SK-N-SH (cell line): ENCODE measurements at regions not wholly inside any gene's neighbourhood (a gene's known extent, or its start where the extent isn't known, plus 50 kb on each side); places are given as distances from the start of the nearest gene placed in this dataset.

ENCODE experiments used
- EZH2phosphoT487 ChIP-seq: fragments of 200-600 bp; sonication (generic); IDR thresholded peaks from 2 replicates; pipeline ENCODE4 v1.6.1; 2017; ENCODE audit warnings: low read depth, mixed run types, mild to moderate bottlenecking, antibody characterized with exemption, moderate library complexity, borderline replicate concordance
- NRF1 ChIP-seq: IDR thresholded peaks from 2 replicates; pipeline ENCODE4 v1.6.1; 2012; ENCODE audit warnings: low read depth, mild to moderate bottlenecking, low read length
- POLR2AphosphoS5 ChIP-seq: IDR thresholded peaks from 2 replicates; pipeline ENCODE4 v1.6.1; 2012; ENCODE audit warnings: low read depth, low read length
- RXRA ChIP-seq: IDR thresholded peaks from 2 replicates; pipeline ENCODE4 v1.4.0; 2012; ENCODE audit warnings: low read depth, mild to moderate bottlenecking, borderline replicate concordance
- YY1 ChIP-seq: IDR thresholded peaks from 2 replicates; pipeline ENCODE4 v1.4.0; 2012; ENCODE audit warnings: low read depth, mild to moderate bottlenecking
- TF ChIP-seq, protein P1 (sequence below): fragments of 200-600 bp; sonication (generic); IDR thresholded peaks from 2 replicates; pipeline ENCODE4 v1.6.1; 2017; ENCODE audit warnings: antibody characterized with exemption, mild to moderate bottlenecking, moderate library complexity
- TF ChIP-seq, protein P2 (sequence below): IDR thresholded peaks from 2 replicates; pipeline ENCODE4 v1.4.0; 2012; ENCODE audit warnings: low read depth, borderline replicate concordance
- TF ChIP-seq, protein P3 (sequence below): fragments of 150-350 bp; IDR thresholded peaks from 2 replicates; pipeline ENCODE4 v1.6.1; 2017; ENCODE audit warnings: antibody characterized with exemption, low read length, low read depth, borderline replicate concordance
- TF ChIP-seq, protein P4 (sequence below): IDR thresholded peaks from 2 replicates; pipeline ENCODE4 v1.6.1; 2012; ENCODE audit warnings: mild to moderate bottlenecking, low read depth, low read length, moderate library complexity
- TF ChIP-seq, protein P5 (sequence below): IDR thresholded peaks from 2 replicates; pipeline ENCODE4; 2012

DNA sequence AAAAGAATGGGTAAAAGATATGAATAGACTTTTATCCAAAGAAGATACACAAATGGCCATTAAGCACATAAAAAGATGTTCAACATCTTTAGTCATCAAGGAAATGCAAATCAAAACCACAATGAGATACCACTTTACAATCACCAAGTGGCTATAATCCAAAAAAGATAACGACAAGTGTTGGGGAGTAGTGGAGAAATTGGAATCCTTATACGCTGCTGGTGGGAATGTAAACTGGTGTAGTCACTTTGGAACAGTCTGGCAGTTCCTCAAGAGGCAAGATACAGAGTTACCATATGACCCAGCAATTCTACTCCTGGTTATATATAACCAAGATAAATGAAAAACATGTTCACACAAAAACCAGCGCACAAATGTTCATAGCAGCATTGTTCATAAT lies 234.9 kb downstream of the SPATA31D1 start:
- TF ChIP-seq, protein P1, sequence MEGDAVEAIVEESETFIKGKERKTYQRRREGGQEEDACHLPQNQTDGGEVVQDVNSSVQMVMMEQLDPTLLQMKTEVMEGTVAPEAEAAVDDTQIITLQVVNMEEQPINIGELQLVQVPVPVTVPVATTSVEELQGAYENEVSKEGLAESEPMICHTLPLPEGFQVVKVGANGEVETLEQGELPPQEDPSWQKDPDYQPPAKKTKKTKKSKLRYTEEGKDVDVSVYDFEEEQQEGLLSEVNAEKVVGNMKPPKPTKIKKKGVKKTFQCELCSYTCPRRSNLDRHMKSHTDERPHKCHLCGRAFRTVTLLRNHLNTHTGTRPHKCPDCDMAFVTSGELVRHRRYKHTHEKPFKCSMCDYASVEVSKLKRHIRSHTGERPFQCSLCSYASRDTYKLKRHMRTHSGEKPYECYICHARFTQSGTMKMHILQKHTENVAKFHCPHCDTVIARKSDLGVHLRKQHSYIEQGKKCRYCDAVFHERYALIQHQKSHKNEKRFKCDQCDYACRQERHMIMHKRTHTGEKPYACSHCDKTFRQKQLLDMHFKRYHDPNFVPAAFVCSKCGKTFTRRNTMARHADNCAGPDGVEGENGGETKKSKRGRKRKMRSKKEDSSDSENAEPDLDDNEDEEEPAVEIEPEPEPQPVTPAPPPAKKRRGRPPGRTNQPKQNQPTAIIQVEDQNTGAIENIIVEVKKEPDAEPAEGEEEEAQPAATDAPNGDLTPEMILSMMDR = no peak
- TF ChIP-seq YY1 (no peak), EZH2phosphoT487 (no peak), NRF1 (no peak), POLR2AphosphoS5 (no peak), RXRA (no peak)
- TF ChIP-seq, protein P2, sequence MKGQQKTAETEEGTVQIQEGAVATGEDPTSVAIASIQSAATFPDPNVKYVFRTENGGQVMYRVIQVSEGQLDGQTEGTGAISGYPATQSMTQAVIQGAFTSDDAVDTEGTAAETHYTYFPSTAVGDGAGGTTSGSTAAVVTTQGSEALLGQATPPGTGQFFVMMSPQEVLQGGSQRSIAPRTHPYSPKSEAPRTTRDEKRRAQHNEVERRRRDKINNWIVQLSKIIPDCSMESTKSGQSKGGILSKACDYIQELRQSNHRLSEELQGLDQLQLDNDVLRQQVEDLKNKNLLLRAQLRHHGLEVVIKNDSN = no peak
- TF ChIP-seq, protein P3, sequence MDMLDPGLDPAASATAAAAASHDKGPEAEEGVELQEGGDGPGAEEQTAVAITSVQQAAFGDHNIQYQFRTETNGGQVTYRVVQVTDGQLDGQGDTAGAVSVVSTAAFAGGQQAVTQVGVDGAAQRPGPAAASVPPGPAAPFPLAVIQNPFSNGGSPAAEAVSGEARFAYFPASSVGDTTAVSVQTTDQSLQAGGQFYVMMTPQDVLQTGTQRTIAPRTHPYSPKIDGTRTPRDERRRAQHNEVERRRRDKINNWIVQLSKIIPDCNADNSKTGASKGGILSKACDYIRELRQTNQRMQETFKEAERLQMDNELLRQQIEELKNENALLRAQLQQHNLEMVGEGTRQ = no peak
- TF ChIP-seq, protein P4, sequence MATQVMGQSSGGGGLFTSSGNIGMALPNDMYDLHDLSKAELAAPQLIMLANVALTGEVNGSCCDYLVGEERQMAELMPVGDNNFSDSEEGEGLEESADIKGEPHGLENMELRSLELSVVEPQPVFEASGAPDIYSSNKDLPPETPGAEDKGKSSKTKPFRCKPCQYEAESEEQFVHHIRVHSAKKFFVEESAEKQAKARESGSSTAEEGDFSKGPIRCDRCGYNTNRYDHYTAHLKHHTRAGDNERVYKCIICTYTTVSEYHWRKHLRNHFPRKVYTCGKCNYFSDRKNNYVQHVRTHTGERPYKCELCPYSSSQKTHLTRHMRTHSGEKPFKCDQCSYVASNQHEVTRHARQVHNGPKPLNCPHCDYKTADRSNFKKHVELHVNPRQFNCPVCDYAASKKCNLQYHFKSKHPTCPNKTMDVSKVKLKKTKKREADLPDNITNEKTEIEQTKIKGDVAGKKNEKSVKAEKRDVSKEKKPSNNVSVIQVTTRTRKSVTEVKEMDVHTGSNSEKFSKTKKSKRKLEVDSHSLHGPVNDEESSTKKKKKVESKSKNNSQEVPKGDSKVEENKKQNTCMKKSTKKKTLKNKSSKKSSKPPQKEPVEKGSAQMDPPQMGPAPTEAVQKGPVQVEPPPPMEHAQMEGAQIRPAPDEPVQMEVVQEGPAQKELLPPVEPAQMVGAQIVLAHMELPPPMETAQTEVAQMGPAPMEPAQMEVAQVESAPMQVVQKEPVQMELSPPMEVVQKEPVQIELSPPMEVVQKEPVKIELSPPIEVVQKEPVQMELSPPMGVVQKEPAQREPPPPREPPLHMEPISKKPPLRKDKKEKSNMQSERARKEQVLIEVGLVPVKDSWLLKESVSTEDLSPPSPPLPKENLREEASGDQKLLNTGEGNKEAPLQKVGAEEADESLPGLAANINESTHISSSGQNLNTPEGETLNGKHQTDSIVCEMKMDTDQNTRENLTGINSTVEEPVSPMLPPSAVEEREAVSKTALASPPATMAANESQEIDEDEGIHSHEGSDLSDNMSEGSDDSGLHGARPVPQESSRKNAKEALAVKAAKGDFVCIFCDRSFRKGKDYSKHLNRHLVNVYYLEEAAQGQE = no peak
- TF ChIP-seq, protein P5, sequence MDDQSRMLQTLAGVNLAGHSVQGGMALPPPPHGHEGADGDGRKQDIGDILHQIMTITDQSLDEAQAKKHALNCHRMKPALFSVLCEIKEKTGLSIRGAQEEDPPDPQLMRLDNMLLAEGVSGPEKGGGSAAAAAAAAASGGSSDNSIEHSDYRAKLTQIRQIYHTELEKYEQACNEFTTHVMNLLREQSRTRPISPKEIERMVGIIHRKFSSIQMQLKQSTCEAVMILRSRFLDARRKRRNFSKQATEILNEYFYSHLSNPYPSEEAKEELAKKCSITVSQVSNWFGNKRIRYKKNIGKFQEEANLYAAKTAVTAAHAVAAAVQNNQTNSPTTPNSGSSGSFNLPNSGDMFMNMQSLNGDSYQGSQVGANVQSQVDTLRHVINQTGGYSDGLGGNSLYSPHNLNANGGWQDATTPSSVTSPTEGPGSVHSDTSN = no peak
